Renal cortical epithelial cell (primary cell): ENCODE measurements at regions not wholly inside any gene's neighbourhood (a gene's known extent, or its start where the extent isn't known, plus 50 kb on each side); places are given as distances from the start of the nearest gene placed in this dataset.

Experiments
- DNase-seq: peaks from one replicate; pipeline ENCODE4 v3.0.0-alpha.2; 2011; ENCODE audit warnings: low read depth

GRCh38 chr7:25885057-25885576 is 266.9 kb upstream of the NFE2L3 start:
- no peak for DNase-seq

- DNase-seq, result no peak
Measured at GRCh38 chr7:25886387-25887240, 265.4 kb upstream of the NFE2L3 start.

- DNase-seq, result no peak
Measured at GRCh38 chr7:25887266-25887665, 264.7 kb upstream of the NFE2L3 start.

GRCh38 chr7:25887795-25888559 is 264.0 kb upstream of the NFE2L3 start:
- DNase-seq, result no peak

GRCh38 chr7:25889765-25890164 is 262.2 kb upstream of the NFE2L3 start:
- no peak for DNase-seq

- DNase-seq, result no peak
Measured at GRCh38 chr7:25891591-25891990, 260.4 kb upstream of the NFE2L3 start.

GRCh38 chr7:25893436-25893835 is 258.6 kb upstream of the NFE2L3 start:
- DNase-seq, result no peak

- DNase-seq, result peak; percentile 37
Measured at GRCh38 chr7:25894002-25894901, 257.7 kb upstream of the NFE2L3 start.

- DNase-seq, result peak; percentile 10
Measured at GRCh38 chr7:25894902-25895791, 256.9 kb upstream of the NFE2L3 start.

- DNase-seq, result no peak
Measured at GRCh38 chr7:25895792-25896171, 256.2 kb upstream of the NFE2L3 start.

GRCh38 chr7:25897261-25897782 is 254.7 kb upstream of the NFE2L3 start:
- no peak for DNase-seq

- DNase-seq, result no peak
Measured at GRCh38 chr7:25900245-25900644, 251.8 kb upstream of the NFE2L3 start.

GRCh38 chr7:25900877-25901276 is 251.1 kb upstream of the NFE2L3 start:
- DNase-seq, result no peak

GRCh38 chr7:25901658-25902057 is 250.3 kb upstream of the NFE2L3 start:
- DNase-seq, result peak; percentile 21

GRCh38 chr7:25906003-25906402 is 246.0 kb upstream of the NFE2L3 start:
- no peak for DNase-seq

GRCh38 chr7:25906760-25907159 is 245.2 kb upstream of the NFE2L3 start:
- no peak for DNase-seq

GRCh38 chr7:25907214-25907613 is 244.8 kb upstream of the NFE2L3 start:
- DNase-seq, result no peak

- no peak for DNase-seq
Measured at GRCh38 chr7:25907731-25908130, 244.3 kb upstream of the NFE2L3 start.

GRCh38 chr7:25908154-25908949 is 243.6 kb upstream of the NFE2L3 start:
- no peak for DNase-seq
